Pons (tissue), 1 donor: ENCODE measurements at regions not wholly inside any gene's neighbourhood (a gene's known extent, or its start where the extent isn't known, plus 50 kb on each side); places are given as distances from the start of the nearest gene placed in this dataset.
A peak's percentile ranks its signal among the peaks of the same experiment; 100 is the strongest.

Experiments
- DNase-seq: peaks from one replicate; pipeline ENCODE4 v3.0.0-alpha.2; 2016; ENCODE audit warnings: low spot score

DNA sequence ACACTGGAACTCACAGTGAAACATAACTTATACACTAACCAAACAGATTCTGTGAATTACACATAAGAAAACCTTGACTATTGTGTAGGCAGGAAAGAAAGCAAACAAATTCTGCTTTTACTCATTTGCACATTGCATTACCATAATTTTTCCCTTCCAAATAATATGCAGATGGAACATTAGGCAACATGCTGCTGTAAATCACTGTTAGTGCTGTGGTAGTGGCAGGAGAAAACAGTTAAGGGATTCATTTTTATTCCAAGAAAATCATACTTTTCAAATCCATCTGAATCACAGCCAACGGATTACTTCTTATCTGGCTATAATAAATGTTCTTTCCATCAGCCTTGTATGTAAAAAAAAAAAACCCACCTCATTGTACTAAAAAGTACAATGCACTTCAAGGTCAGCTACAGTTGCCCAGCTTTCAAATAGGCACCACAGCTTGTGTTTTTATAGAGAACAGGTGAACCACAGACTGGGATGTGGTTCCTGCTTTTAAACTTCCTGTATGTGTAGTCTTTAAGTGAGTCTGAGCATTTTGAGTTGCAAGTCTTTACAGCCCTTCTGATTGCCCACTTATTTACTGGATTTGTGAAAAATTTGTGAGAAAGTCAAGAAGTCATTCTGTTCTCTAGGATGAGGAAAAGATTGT, 590.0 kb upstream of the SEMA3D start:
- no peak for DNase-seq

DNA sequence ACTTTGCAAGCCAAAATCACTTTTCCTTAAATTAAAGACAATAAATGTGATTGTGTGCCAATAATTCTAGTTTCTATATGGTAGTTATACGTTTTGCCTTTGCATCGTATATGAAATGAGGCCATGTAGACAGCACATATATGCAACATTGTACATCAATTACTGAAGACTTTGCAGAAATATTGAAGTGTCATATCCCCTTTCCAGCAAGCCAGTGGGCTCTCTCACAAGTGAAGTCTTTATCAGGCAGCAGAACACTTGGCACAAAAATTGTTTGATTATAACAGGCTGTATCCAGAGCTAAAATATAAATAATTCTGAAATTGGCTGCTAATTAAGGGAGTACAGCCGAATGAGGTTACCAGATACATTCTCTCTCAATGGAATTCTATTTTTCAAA, 588.6 kb upstream of the SEMA3D start:
- DNase-seq = no peak

DNA sequence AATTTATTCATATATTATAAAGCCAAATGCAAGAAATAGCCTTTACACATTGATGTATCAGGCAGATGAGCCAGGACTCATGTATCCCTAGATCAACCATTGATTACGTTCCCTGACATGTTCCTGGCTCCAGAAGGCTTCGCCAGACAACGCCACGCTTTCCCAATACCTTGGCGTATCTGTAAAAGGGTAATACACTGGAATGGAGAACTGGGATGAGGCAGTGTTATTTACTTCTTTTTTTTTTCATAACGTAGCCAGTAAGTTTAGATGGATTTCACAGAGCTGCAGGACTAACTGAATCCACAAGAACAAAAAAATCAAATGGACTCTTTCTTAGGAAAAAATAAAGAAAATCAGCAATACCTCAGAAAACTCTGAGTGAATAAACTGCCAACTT, 588.1 kb upstream of the SEMA3D start:
- DNase-seq = no peak

DNA sequence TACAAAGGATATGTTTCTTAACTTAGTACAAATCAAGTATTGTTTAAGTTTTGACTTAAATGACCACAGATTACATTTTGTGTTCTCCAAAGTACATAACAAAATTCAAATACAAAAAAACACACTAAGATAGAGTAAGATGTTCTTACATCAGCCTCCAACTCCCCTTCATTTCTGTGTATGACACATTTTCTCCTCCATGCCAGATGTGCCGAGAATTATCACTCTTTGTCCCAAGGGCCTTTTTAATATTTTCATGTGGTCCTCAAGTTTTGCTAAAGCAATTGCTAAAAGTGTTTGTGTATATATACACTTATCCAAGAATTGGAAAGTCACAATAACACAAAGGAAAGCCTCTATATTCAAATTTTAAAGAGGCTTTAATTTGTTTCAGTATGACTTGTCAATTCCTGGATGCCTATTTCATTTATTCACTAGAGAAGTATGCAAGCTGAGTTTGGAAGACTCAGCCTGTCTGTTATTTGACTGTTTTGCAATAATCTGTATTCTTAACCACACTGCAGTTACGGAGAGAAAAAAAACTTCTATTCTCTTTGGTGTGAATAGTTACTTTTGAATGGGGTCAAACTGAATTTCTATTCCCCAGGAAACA, 586.4 kb upstream of the SEMA3D start:
- no peak for DNase-seq

DNA sequence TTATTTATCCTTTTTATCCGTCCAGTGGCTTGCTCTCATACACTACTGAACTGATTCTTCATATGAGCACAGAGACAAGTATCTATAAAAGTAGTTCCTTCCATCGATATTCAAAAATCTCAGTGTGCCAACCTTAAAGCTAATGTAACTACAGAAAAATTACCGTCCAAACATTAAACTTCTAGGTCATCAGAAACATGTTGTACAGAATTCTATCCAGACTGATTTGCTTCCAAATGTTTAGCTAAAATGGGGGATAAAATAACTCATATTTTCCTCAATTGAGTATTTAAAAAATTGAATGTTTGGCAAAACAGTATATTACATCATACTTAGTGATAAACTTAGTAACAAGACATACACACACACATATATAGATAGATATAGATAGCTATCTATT, 584.7 kb upstream of the SEMA3D start:
- no peak for DNase-seq

DNA sequence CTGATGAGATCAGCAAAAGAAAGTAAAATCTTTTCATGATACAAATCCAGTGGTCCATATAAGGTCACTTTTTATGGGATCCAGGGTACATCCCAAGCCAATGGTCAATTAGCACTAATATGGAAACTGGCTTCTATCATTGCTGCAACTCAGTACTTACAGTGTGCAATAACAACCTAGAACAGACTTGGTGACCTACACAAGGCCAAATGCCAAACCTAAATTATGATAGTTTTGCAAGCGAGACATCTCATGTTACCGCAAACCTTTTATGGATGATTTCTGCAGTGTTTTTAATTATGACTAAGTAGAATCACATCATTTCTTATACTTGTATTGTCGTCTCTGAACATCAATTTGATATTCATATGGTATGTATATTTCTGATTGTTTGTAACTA, 583.5 kb upstream of the SEMA3D start:
- DNase-seq = no peak

DNA sequence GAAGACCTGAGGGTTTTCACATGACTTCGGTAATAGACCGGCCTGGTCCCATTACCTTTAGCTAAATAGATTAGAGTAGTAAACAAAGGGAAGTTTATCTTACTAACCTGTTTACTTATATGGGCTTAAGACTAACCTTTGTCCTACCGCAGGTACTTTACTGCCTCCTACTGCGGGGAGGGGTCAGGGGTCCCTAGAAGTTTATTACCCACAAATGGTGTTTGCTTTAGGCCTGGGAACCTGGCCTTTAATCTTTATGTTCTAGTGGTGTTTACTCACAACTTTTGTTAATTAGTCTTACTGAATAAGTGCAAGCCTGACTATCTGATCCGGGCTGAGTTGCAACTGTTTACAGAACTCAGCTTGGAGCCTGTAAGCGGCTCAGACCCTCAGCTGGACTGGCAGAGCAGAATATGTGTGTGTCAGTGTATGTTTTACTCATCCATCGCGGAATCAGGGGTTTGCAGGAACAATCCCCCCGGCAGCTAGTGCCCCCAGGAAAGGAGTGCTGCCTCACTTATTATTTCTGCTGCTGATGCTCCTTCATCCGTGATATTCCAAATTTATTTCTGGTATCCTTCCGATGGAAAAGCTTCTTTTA, 578.9 kb upstream of the SEMA3D start:
- DNase-seq = no peak

DNA sequence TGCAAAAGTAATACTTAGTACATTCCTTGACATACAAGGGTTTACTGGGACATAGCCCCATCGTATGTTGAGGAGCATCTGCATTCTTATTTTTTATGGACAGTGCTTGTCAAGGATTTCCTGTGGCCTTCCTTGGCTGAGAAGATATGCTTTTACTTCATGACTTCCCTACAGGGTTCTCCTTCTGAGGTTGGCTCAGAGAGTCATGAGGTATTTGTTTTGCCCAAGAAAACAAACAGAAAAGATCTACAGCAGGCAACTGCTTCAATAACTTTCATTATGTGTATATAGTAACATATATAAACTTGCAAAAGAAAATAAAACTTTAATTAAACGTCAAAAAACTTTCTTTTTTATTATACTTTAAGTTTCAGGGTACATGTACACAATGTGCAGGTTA, 577.2 kb upstream of the SEMA3D start:
- no peak for DNase-seq

DNA sequence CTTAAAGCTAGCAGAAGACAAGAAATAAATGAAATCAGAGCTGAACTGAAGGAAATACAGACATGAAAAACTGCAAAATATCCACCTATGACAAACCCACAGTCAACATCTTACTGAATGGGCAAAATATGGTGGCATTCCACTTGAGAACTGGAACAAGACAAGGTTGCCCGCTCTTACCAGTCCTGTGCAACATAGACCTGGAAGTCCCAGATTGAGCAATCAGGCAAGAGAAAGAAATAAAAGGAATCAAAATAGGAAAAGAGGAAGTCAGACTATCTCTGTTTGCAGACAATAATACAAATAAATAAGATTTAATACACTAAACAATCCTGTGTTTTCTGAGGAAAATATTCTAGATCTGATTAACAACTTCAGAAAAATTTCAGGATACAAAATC, 570.5 kb upstream of the SEMA3D start:
- no peak for DNase-seq

DNA sequence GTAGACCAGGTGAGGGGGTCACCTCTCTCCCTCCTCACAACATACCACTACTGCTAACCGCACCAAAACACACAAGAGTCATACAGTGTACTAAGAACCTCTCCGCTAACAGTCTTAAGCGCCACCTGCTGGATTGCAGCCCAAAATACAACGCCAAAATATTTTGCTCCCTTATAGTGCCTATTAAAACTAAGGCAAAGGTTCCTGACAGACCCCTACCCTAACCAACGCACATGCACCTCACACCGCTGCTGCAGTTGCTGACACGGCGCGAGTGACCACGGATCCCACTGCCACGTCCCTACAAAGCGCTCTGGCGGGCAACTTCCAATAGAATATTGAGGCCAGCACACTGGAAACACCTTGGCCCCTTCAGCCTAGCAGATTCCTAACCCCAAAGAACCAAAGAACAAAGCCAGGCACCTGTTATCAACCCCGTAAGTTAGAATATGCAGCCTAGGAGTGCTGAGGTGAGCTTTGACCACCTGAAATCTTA, 563.6 kb upstream of the SEMA3D start:
- DNase-seq = peak; percentile 40

DNA sequence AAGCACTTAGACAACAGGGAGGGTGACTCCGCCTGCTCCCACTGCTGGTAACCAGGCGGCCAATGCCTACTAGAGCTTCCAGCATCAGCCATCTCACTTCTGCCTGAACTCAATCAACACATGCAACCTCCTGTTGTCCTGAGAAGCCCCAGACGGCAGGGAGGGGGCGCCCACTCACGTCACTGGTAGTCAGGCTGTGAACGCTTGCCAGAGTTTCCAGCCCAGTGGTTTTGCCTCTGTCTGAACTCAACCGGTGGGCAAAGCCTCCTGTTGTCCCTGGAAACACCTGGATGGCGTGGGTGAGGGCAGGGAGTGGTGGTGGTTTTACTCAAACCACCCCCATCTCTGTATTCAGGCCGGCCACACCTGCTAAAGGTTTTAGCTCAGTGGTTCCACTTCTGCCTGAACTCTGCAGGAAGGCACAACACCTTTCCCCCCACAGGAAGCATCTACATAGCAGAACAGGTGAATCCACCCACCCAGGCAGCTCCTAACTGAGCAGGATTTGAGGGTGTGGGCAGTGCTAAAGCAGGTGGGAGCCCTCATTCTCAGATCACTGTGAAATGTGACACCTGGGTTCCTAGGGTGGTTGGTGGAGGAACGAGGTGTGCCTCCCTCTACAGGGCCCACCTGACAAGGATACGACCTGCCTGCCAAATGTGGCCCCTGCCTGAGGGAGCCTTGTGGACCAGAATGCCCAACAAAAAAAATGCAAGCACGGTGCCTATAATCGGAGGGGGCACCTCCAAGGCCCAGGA, 563.0 kb upstream of the SEMA3D start:
- DNase-seq = no peak

DNA sequence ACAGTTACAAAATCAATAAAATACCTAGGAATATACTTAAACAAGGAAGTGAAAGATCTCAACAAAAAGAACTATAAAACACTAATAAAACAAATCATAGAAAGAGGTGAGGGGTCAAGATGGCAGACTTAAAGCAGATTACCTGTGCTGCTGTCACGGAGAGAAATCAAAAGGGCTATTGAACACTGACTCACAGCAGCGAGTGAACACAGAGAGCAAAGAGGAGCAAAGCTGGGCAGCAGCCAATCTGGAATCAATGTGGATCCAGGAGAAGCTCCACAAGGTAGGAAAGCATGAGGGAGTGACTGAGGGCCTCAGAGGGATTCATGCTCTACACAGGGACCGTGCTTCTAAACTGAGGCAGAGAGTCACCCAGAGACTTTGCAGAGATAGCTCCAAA, 562.0 kb upstream of the SEMA3D start:
- no peak for DNase-seq

DNA sequence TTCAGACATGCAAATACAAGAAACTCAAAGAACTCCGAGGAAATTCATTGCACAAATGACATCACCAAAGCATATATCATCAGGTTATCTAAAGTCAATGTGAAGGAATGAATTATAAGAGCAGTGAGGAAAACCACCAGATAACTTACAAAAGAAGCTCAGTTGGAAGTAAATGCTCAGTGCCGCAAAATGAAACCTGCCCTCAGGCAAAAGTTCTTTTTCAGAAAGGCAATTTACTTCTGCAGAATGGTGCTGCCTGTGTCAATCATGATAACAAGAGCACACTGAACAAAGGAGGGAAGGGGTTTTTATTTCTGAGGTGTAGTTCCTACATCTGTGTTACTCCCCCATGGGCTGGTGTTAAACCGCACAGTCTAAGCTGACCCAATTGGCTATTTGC, 550.6 kb upstream of the SEMA3D start:
- no peak for DNase-seq

DNA sequence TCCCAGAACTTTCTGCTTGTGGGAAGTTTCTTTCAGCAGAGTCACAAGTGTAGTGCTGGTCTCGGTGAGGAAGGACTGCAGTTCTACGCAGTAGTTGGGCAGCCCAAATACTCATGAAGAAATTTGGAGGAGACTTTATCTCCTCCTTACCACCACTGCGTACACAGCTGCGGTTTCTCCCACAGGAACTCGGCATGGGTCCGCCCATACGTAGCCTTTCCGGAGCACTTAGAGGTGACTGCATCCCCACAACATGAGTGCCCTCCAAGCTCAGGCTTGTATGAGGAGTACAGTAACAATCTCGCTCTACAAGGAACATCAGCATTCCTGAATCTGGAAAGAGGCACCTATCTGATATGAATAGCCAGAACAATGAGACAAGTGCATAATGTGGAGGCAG, 549.2 kb upstream of the SEMA3D start:
- DNase-seq = no peak

DNA sequence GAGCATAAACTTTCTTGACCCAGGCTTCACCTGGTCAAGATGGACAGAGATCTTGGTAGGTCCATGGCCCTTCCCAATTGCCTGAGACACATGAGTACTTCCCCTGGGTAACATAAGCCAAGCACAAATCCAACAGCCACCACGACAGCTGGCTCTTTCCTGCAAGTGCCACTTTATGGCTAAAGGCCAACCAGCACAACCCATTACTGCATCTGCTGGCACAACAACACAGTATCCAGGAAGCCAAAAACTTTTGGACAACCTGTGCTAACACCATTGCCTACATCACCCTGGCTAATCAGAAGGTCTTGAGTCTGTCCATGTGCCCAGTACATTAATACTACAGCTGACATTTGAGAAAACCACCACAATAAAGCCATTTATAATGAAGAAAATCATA, 548.0 kb upstream of the SEMA3D start:
- no peak for DNase-seq

DNA sequence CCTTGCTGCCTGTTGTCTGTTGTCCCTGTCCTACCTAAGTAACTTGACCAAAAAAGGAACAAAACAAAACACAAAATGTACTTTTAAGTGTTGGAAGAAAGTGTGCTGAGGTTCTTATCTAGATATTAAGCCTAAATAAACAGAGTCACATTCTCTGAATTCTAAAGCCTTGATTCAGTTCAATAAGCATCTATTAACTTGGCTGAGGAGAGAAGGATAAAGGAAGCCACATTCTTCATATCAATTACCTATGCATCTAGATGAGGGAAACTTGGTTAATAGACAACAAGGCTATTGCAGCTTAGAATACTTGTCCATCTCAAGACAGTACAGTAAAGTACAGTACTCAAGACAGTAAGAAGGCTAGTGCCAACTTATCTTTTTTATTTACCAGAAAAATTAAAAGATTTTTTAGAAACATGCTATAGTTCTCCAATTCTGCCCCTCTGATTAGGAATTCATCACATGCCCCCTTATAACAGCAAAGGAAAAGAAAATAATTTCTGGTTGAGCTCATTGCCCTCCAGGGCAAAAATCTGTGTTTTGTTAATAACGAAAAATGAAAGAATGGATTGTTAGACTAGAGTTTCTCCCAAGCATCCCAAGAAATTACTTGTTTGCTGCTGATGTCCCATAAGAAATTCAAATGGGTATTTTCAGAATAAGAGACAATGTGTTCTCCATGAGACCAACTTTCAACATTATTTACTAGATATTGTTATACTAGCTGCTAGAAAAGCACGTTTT, 546.5 kb upstream of the SEMA3D start:
- no peak for DNase-seq

DNA sequence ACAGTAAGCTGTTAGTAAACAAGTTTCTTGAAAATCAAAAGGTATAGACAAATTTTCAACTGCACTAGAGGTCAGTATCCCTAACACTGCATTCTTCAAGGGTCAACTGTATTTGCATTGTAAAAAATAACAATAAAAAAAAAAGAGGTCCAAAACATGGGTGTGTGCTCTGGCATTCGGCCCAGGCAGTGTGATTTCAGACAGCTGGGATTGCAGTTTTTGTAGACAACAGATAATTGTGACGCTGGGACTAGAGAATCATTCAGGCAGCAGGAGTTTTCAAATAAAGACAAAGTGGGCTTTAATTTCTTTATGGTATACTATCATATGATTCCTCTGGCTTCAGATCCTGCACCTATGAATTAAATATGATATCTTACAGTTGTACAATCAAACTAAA, 543.2 kb upstream of the SEMA3D start:
- peak; percentile 77 for DNase-seq

DNA sequence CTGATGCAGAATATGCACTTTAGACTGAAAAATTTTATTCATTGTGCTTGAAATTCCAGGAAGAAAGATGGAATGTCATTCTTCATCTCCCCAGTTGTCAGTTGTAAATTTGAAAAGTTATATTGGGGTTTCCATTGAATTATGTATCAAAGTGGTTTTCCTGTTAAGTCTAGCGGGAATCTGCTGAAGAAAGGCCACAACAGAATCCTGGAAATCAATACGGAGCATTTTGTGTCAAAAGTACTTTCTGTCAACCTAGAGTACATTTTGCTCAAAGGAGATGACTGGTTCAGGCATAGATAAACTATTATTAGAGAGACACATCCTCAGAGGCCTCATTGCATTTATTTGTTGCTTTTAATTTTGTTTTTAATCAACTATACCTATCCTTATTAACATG, 538.2 kb upstream of the SEMA3D start:
- DNase-seq = no peak

DNA sequence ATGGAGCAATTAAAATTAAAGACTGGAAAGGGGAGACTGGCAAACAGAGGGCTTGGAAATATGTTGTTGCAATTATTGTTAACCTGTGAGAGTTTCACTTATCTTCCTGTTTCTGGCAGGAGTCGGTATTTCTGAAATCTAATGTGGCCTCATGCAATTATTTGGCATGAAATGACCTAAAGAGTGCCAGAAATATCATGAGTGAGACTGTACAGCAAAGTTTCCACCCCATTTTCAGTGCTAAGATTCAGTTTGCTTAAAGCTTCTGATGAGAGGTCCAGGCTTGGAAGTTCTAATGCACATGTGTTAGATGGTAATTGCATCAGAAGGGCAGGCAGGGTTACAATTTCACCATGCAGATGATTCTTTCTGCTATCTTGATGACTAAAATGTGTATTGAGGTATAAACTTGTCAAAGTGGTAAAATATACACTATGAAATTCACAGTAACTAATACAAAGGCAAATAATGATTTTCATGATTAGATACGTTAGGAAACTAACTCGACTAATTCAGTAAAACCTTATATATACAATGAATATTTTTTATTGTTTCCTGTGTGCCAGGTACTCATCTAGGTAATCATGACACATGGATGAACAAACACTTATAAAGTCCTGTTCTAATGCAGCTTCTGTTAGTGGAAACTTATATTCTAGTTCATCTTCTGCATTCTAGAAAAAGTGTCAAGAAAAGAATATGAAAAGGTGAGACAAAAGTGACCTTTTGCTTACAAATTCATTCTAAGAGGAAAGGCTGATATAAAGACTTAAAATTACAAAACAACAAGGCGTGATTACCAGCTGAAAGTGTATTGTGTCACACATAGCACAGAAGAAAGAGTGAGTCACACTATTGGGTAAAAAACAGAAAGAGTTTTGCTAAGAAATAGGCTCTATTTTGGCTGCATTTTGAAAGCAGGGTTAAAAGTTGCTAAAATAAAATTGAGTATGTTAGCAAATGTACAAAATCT, 533.4 kb upstream of the SEMA3D start:
- DNase-seq = no peak

DNA sequence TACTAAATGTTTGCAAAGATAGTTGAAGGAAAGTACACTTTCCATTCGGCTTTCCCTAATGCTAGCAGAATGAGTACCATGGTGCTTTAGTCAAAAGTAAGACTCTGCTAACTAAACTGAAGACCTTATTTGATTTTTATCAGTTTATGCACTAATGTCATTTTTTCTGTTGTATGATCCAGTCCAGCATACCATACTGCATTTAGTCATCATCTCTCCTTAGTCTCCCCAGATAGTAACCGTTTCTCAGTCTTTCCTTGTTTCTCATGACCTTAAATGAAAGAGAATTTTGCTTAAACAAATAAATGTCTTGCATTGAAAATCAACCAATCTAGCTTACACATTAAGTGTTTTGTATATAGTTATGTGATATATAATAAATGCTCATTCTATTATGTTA, 529.5 kb upstream of the SEMA3D start:
- no peak for DNase-seq

DNA sequence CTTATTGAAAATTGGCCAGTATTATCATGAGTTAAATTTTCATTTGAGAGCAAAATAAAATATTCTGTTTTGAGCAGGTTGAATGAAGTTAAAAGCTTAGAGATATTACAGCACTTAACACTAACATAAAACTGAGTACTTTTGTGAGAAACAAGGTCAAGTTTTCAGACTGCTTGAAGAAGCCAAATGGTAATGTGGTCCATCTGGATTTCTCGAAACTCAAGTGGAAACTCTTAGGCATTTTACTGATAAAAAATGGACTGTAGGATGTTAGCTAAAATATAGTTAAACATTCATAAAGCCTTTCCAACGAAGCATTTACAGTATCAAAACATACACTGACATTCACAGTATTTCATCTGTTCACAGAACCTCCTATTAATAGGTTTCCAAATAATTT, 528.1 kb upstream of the SEMA3D start:
- no peak for DNase-seq
